OCI-LY7 (cell line): ENCODE measurements at regions not wholly inside any gene's neighbourhood (a gene's known extent, or its start where the extent isn't known, plus 50 kb on each side); places are given as distances from the start of the nearest gene placed in this dataset.
"Not testable (repeated sequence)": the region's sequence is repeated elsewhere in the genome, so short reads cannot be mapped to it uniquely, and the experiment has no call there.

Source experiments
- CTCF ChIP-seq: fragments of 200-600 bp; sonication (generic); conservative IDR thresholded peaks from 2 replicates; pipeline ENCODE4 v1.5.1; 2014; ENCODE audit warnings: mild to moderate bottlenecking, antibody characterized with exemption, low read length, moderate library complexity, mixed read lengths
- EZH2phosphoT487 ChIP-seq: fragments of 200-600 bp; sonication (generic); IDR thresholded peaks from 2 replicates; pipeline ENCODE4 v1.6.1; 2018; ENCODE audit warnings: low read depth, borderline replicate concordance, mild to moderate bottlenecking, mixed run types, antibody characterized with exemption, low read length, moderate library complexity, mixed read lengths

GRCh38 chr17:15867331-15867730, 77.6 kb upstream of the ADORA2B start:
- not testable (repeated sequence) for TF ChIP-seq CTCF, EZH2phosphoT487
